ENCODE measurements at regions not wholly inside any gene's neighbourhood (a gene's known extent, or its start where the extent isn't known, plus 50 kb on each side); places are given as distances from the start of the nearest gene placed in this dataset.

DNA sequence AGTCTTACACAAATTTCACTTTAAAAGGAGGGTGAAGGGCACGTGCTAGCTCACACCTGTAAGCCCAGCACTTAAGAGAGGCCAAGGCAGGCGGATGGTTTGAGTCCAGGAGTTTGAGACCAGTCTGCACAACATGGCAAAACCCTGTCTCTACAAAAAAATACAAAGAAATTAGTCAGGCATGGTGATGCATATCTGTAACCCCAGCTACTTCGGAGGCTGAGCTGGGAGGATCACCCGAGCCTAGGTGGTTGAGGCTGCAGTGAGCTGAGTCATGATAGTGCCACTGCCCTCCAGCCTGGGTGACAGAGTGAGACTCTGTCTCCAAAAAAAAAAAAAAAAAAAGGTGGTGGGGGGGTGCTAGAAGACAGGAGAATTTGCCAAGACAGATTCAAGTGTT lies 237.3 kb upstream of the KLF14 start:
- peaks cover 6% of the 10 kb centered on the region for H3K36me3 Mint-ChIP-seq (ENCODE audit: insufficient read depth)
- peaks cover 7% of the 10 kb centered on the region for H3K9me3 Mint-ChIP-seq (ENCODE audit: low read depth)
- no peak overlapping the region for H3K27ac Mint-ChIP-seq
- TF ChIP-seq, protein P1, sequence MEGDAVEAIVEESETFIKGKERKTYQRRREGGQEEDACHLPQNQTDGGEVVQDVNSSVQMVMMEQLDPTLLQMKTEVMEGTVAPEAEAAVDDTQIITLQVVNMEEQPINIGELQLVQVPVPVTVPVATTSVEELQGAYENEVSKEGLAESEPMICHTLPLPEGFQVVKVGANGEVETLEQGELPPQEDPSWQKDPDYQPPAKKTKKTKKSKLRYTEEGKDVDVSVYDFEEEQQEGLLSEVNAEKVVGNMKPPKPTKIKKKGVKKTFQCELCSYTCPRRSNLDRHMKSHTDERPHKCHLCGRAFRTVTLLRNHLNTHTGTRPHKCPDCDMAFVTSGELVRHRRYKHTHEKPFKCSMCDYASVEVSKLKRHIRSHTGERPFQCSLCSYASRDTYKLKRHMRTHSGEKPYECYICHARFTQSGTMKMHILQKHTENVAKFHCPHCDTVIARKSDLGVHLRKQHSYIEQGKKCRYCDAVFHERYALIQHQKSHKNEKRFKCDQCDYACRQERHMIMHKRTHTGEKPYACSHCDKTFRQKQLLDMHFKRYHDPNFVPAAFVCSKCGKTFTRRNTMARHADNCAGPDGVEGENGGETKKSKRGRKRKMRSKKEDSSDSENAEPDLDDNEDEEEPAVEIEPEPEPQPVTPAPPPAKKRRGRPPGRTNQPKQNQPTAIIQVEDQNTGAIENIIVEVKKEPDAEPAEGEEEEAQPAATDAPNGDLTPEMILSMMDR (IDR thresholded peaks at IDR 0.05; ENCODE audit: unreplicated experiment): no peak
- no peaks in the 10 kb centered on the region for H3K27me3 Mint-ChIP-seq
- no peak for DNase-seq (ENCODE audit: low spot score, unreplicated experiment)
- no peak overlapping the region for H3K4me3 Mint-ChIP-seq (ENCODE audit: low read depth)
- H3K4me1 Mint-ChIP-seq (ENCODE audit: low read depth): no peaks in the 10 kb centered on the region

DNA sequence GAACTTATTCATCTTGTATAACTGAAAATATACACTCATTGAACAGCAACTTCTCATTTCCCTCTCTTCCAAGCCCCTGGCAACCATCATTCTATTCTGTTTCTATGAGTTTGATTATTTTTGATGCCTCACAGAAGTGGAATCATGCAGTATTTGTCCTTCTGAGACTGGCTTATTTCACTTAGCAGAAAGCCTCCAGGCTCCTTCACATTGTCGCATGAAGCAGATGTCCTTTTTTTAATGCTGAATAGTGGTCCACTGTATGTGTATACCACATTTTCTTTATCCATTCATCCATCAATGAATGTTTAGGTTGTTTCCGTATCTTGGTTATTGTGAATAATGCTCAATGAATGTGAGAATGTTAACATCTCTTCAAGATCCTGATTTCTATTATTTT lies 238.2 kb upstream of the KLF14 start:
- H3K9me3 Mint-ChIP-seq (ENCODE audit: low read depth): peaks cover 7% of the 10 kb centered on the region
- no peaks in the 10 kb centered on the region for H3K4me1 Mint-ChIP-seq (ENCODE audit: low read depth)
- no peak overlapping the region for H3K27ac Mint-ChIP-seq
- no peak overlapping the region for H3K4me3 Mint-ChIP-seq (ENCODE audit: low read depth)
- TF ChIP-seq, protein P1 (IDR thresholded peaks at IDR 0.05; ENCODE audit: unreplicated experiment): no peak
- DNase-seq (ENCODE audit: low spot score, unreplicated experiment): no peak
- no peaks in the 10 kb centered on the region for H3K27me3 Mint-ChIP-seq
- H3K36me3 Mint-ChIP-seq (ENCODE audit: insufficient read depth): peaks cover 6% of the 10 kb centered on the region

DNA sequence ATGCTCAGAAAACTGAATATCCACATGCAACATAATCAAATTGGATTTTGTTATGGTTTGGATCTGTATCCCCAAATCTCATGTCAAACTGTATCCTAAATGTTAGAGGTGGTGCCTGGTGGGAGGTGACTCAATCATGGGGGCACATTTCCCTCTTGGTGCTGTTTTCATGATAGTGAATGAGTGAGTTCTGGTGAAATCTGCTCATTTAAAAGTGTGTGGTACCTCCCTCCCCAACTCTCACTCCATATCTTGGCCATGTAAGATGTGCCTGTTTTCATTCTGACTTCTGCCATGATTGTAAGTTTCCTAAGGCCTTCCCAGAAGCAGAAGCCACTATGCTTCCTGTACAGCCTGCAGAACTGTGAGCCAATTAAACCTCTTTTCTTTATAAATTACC lies 239.6 kb upstream of the KLF14 start:
- TF ChIP-seq, protein P1 (IDR thresholded peaks at IDR 0.05; ENCODE audit: unreplicated experiment): no peak
- no peak for DNase-seq (ENCODE audit: low spot score, unreplicated experiment)
- Mint-ChIP-seq H3K4me3 (ENCODE audit: low read depth) (no peak overlapping the region), H3K4me1 (ENCODE audit: low read depth) (no peaks in the 10 kb centered on the region), H3K27ac (no peak overlapping the region), H3K27me3 (no peaks in the 10 kb centered on the region), H3K9me3 (ENCODE audit: low read depth) (peaks cover 7% of the 10 kb centered on the region), H3K36me3 (ENCODE audit: insufficient read depth) (peaks cover 6% of the 10 kb centered on the region)

DNA sequence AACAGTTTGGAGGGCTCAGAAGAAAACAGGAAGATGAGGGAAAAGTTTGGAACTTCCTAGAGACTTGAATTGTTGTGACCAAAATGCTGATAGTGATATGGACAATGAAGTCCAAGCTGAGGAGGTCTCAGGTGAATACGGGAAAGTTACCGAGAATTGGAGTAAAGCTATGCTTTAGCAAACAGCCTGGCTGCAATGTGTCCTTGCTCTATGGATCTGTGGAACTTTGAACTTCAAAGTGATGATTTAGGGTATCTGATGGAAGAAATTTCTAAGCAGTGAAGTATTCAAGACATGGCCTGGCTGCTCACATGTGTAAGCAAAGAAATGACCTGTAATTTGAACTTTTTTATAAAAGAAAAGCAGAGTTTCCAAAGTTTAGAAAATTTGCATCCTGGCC lies 240.2 kb upstream of the KLF14 start:
- TF ChIP-seq, protein P1 (IDR thresholded peaks at IDR 0.05; ENCODE audit: unreplicated experiment): no peak
- peaks cover 6% of the 10 kb centered on the region for H3K36me3 Mint-ChIP-seq (ENCODE audit: insufficient read depth)
- DNase-seq (ENCODE audit: low spot score, unreplicated experiment): no peak
- no peak overlapping the region for H3K4me3 Mint-ChIP-seq (ENCODE audit: low read depth)
- H3K4me1 Mint-ChIP-seq (ENCODE audit: low read depth): no peaks in the 10 kb centered on the region
- no peaks in the 10 kb centered on the region for H3K27me3 Mint-ChIP-seq
- peaks cover 7% of the 10 kb centered on the region for H3K9me3 Mint-ChIP-seq (ENCODE audit: low read depth)
- H3K27ac Mint-ChIP-seq: no peak overlapping the region

DNA sequence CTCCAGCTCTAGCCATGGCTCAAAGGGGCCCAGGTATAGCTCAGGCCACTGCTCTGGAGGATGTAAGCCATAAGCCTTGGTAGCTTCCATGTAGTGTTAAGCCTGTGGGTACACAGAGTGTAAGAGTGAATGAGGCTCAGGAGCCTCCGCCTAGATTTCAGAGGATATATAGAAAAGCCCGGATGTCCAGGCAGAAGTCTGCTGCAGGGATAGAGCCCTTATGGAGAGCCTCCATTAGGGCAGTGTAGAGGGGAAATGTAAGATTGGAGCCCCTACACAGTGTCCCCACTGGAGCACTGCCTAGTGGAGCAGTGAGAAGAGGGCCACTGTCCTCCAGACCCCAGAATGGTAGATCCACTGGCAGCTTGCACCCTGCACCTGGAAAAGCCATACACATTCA lies 240.8 kb upstream of the KLF14 start:
- Mint-ChIP-seq H3K4me3 (ENCODE audit: low read depth) (no peak overlapping the region), H3K27me3 (no peaks in the 10 kb centered on the region), H3K9me3 (ENCODE audit: low read depth) (peaks cover 7% of the 10 kb centered on the region), H3K27ac (no peak overlapping the region), H3K4me1 (ENCODE audit: low read depth) (no peaks in the 10 kb centered on the region), H3K36me3 (ENCODE audit: insufficient read depth) (peaks cover 6% of the 10 kb centered on the region)
- TF ChIP-seq, protein P1 (IDR thresholded peaks at IDR 0.05; ENCODE audit: unreplicated experiment): no peak
- DNase-seq (ENCODE audit: low spot score, unreplicated experiment): no peak
